H1 (cell line): ENCODE measurements at regions not wholly inside any gene's neighbourhood (a gene's known extent, or its start where the extent isn't known, plus 50 kb on each side); places are given as distances from the start of the nearest gene placed in this dataset.

Experiments used
- CTCF ChIA-PET: fragments of 300-600 bp; sonication (Branson Sonifier 250); formaldehyde crosslinking; loops from one replicate; lab custom pipeline; 2021; ENCODE audit not compliant: partially characterized antibody; lab: Charles Lee
- POLR2A ChIA-PET: fragments of 300-600 bp; sonication (Branson Sonifier 250); formaldehyde crosslinking; loops from one replicate; lab custom pipeline; 2021; ENCODE audit warnings: inconsistent platforms; ENCODE audit not compliant: partially characterized antibody; lab: Charles Lee
- DNase-seq, 2 experiments: peaks; one replicate each; pipeline versions ENCODE4 v3.0.0 to v3.0.0-alpha.2; 2010 to 2022; ENCODE audit warnings: low spot score in 2 of 2, low read depth in 1 of 2, mixed read lengths in 1 of 2
- FAIRE-seq: peaks from 2 replicates; lab custom pipeline; 2011; peaks lifted over from hg19 to GRCh38; lab: Jason Lieb, UNC
- H2AFZ ChIP-seq: 2 replicates; pipeline ENCODE4 v1.8.1; 2012; ENCODE audit warnings: low read length, inconsistent platforms
- H2AK5ac ChIP-seq: 2 replicates; pipeline ENCODE4 v1.6.1; 2013; ENCODE audit warnings: low read depth, low read length
- H2BK120ac ChIP-seq: replicated peaks from 2 replicates; pipeline ENCODE3; 2013; ENCODE audit warnings: low read depth, low read length, inconsistent platforms
- H2BK12ac ChIP-seq: 2 replicates; pipeline ENCODE4 v1.6.1; 2013; ENCODE audit warnings: low read depth, low read length
- H2BK15ac ChIP-seq: 2 replicates; pipeline ENCODE4 v1.6.1; 2013; ENCODE audit warnings: low read length
- H2BK20ac ChIP-seq: 2 replicates; pipeline ENCODE4 v1.6.1; 2013; ENCODE audit warnings: low read length
- H2BK5ac ChIP-seq: 2 replicates; pipeline ENCODE4 v1.6.1; 2013; ENCODE audit warnings: low read depth, low read length
- H3K14ac ChIP-seq: 2 replicates; pipeline ENCODE4 v1.6.1; 2013; ENCODE audit warnings: inconsistent platforms; ENCODE audit not compliant: insufficient read length
- H3K18ac ChIP-seq: 2 replicates; pipeline ENCODE4 v1.6.1; 2013; ENCODE audit warnings: low read length; ENCODE audit errors: extremely low read depth
- H3K23ac ChIP-seq: 2 replicates; pipeline ENCODE4 v1.6.1; 2013; ENCODE audit warnings: inconsistent platforms; ENCODE audit not compliant: insufficient read length
- H3K23me2 ChIP-seq: 2 replicates; pipeline ENCODE4 v1.6.1; 2013; ENCODE audit warnings: low read depth, low read length
- H3K27ac ChIP-seq: 2 replicates; pipeline ENCODE4 v1.6.1; 2011; ENCODE audit warnings: low read depth, low read length, inconsistent platforms
- H3K27me3 ChIP-seq, 4 experiments: replicated peaks in 1 of 4; 1 replicate in 1 of 4; 2 replicates in 3 of 4; pipeline versions ENCODE4 v1.6.1 to v1.8.1; 2011 to 2013; ENCODE audit warnings: low read length in 3 of 4, mild to moderate bottlenecking in 3 of 4, inconsistent platforms in 2 of 4, mixed read lengths in 2 of 4, moderate library complexity in 1 of 4; ENCODE audit not compliant: control insufficient read depth in 3 of 4, insufficient read depth in 3 of 4; ENCODE audit errors: extremely low read depth in 1 of 4
- H3K36me3 ChIP-seq, 4 experiments: 2 replicates each; pipeline versions ENCODE4 v1.6.1 to v1.8.1; 2011 to 2013; ENCODE audit warnings: mild to moderate bottlenecking in 4 of 4, low read length in 3 of 4, moderate library complexity in 2 of 4, control low read depth in 1 of 4, inconsistent platforms in 1 of 4; ENCODE audit not compliant: insufficient read depth in 4 of 4, control insufficient read depth in 2 of 4
- H3K4ac ChIP-seq: replicated peaks from 2 replicates; pipeline ENCODE3; 2013; ENCODE audit warnings: low read length, low read depth, mixed read lengths, inconsistent platforms; ENCODE audit not compliant: insufficient read length
- H3K4me1 ChIP-seq, 4 experiments: replicated peaks in 1 of 4; 1 replicate in 1 of 4; 2 replicates in 3 of 4; pipeline versions ENCODE4 v1.6.1 to v1.8.1; 2011 to 2013; ENCODE audit warnings: low read length in 3 of 4, inconsistent platforms in 2 of 4, mixed read lengths in 1 of 4; ENCODE audit not compliant: insufficient read depth in 4 of 4, control insufficient read depth in 3 of 4
- H3K4me2 ChIP-seq, 2 experiments: 2 replicates each; pipeline versions ENCODE4 v1.6.1 to v1.8.1; 2011 to 2013; ENCODE audit warnings: low read depth in 2 of 2, low read length in 2 of 2, control low read depth in 1 of 2, inconsistent platforms in 1 of 2, mild to moderate bottlenecking in 1 of 2; ENCODE audit not compliant: insufficient read depth in 1 of 2
- H3K4me3 ChIP-seq, 4 experiments: fragments of 200-600, 300-600 bp in 1 of 4; sonication (generic), shearing (Covaris generic), sonication (Bioruptor Twin) in 1 of 4; 2 replicates each; pipeline versions ENCODE4 v1.5.1 to v1.8.1; 2011 to 2016; ENCODE audit warnings: low read length in 4 of 4, low read depth in 3 of 4, control low read depth in 2 of 4, inconsistent platforms in 2 of 4, mild to moderate bottlenecking in 2 of 4, mixed read lengths in 1 of 4, moderate library complexity in 1 of 4; ENCODE audit not compliant: insufficient read depth in 2 of 4; ENCODE audit errors: extremely low read depth in 1 of 4
- H3K56ac ChIP-seq: replicated peaks from 2 replicates; pipeline ENCODE3; 2013; ENCODE audit warnings: low read depth, mild to moderate bottlenecking, mixed read lengths, low read length, inconsistent platforms; ENCODE audit not compliant: insufficient read length
- H3K79me1 ChIP-seq: 2 replicates; pipeline ENCODE4 v1.6.1; 2013; ENCODE audit warnings: low read depth, low read length, control low read depth
- H3K79me2 ChIP-seq, 2 experiments: 2 replicates each; pipeline versions ENCODE4 v1.6.1 to v1.8.1; 2012 to 2013; ENCODE audit warnings: low read length in 2 of 2, mild to moderate bottlenecking in 2 of 2, inconsistent platforms in 1 of 2; ENCODE audit not compliant: insufficient read depth in 2 of 2, control insufficient read depth in 1 of 2
- H3K9ac ChIP-seq, 4 experiments: replicated peaks in 1 of 4; 1 replicate in 1 of 4; 2 replicates in 3 of 4; pipeline versions ENCODE4 v1.6.1 to v1.8.1; 2011 to 2013; ENCODE audit warnings: low read depth in 3 of 4, low read length in 3 of 4, control low read depth in 2 of 4, mild to moderate bottlenecking in 2 of 4, moderate library complexity in 2 of 4, inconsistent platforms in 1 of 4; ENCODE audit errors: extremely low read depth in 1 of 4
- H3K9me3 ChIP-seq, 2 experiments: 2 replicates each; pipeline versions ENCODE4 v1.6.1 to v1.8.1; 2012 to 2013; ENCODE audit warnings: mild to moderate bottlenecking in 2 of 2, moderate library complexity in 2 of 2, control low read depth in 1 of 2, inconsistent platforms in 1 of 2, low read depth in 1 of 2, low read length in 1 of 2, mixed read lengths in 1 of 2; ENCODE audit not compliant: insufficient read depth in 2 of 2
- H4K20me1 ChIP-seq, 2 experiments: replicated peaks in 1 of 2; 2 replicates each; pipeline versions ENCODE3 to v1.8.1; 2011 to 2013; ENCODE audit warnings: inconsistent platforms in 2 of 2, low read length in 2 of 2, mild to moderate bottlenecking in 1 of 2; ENCODE audit not compliant: insufficient read depth in 2 of 2, control insufficient read depth in 1 of 2
- H4K5ac ChIP-seq: 2 replicates; pipeline ENCODE4 v1.6.1; 2013; ENCODE audit warnings: low read length, low read depth, mixed read lengths, inconsistent platforms; ENCODE audit not compliant: insufficient read length
- H4K8ac ChIP-seq: 2 replicates; pipeline ENCODE4 v1.8.0; 2013; ENCODE audit warnings: mild to moderate bottlenecking, moderate library complexity, low read length, inconsistent platforms; ENCODE audit not compliant: insufficient read depth; ENCODE audit errors: extremely low read depth
- H4K91ac ChIP-seq: replicated peaks from 2 replicates; pipeline ENCODE3; 2013; ENCODE audit warnings: low read length, mixed read lengths, inconsistent platforms; ENCODE audit not compliant: insufficient read length
- ATF2 ChIP-seq: IDR thresholded peaks from 2 replicates; pipeline ENCODE4 v1.6.1; 2012; ENCODE audit warnings: low read length, inconsistent platforms
- BACH1 ChIP-seq: IDR thresholded peaks from 2 replicates; pipeline ENCODE4 v1.6.1; 2012; ENCODE audit warnings: low read length, improper control_type of control experiment
- CBX5 ChIP-seq: fragments of 300-800, 300-1000 bp; sonication (generic); IDR thresholded peaks from 2 replicates; pipeline ENCODE4 v1.7.1; 2016; ENCODE audit warnings: antibody characterized with exemption, low read length, low read depth
- EP300 ChIP-seq, 2 experiments: IDR thresholded peaks; 1 replicate in 1 of 2; 2 replicates in 1 of 2; pipeline ENCODE4 v1.6.1; 2011 to 2012; ENCODE audit warnings: low read depth in 2 of 2, low read length in 2 of 2, mild to moderate bottlenecking in 2 of 2, borderline replicate concordance in 1 of 2, inconsistent platforms in 1 of 2, moderate library complexity in 1 of 2
- GABPA ChIP-seq: IDR thresholded peaks from 2 replicates; pipeline ENCODE4 v1.6.1; 2011; ENCODE audit warnings: mild to moderate bottlenecking, low read length, moderate library complexity, borderline replicate concordance; ENCODE audit not compliant: insufficient read depth
- JUN ChIP-seq: IDR thresholded peaks from 2 replicates; pipeline ENCODE4 v1.6.1; 2011; ENCODE audit warnings: low read depth, mild to moderate bottlenecking, improper control_type of control experiment, low read length
- KDM5A ChIP-seq: fragments of 200-600 bp; IDR thresholded peaks from 2 replicates; pipeline ENCODE4 v1.7.1; 2012; ENCODE audit warnings: mild to moderate bottlenecking, low read length, inconsistent platforms, mixed read lengths
- POLR2AphosphoS5 ChIP-seq: IDR thresholded peaks from 2 replicates; pipeline ENCODE4 v1.6.1; 2011; ENCODE audit warnings: low read depth, low read length
- POU5F1 ChIP-seq: IDR thresholded peaks from 2 replicates; pipeline ENCODE4 v1.6.1; 2011; ENCODE audit warnings: low read depth, mild to moderate bottlenecking, low read length, moderate library complexity
- RBBP5 ChIP-seq: IDR thresholded peaks from 2 replicates; pipeline ENCODE4 v1.7.1; 2012; ENCODE audit warnings: low read depth, mild to moderate bottlenecking, inconsistent platforms, low read length, moderate library complexity, borderline replicate concordance
- SIX5 ChIP-seq: IDR thresholded peaks from 2 replicates; pipeline ENCODE4 v1.6.1; 2011; ENCODE audit warnings: mild to moderate bottlenecking, low read depth, low read length
- SP1 ChIP-seq: IDR thresholded peaks from 2 replicates; pipeline ENCODE4 v1.6.1; 2011; ENCODE audit warnings: low read depth, low read length
- SRF ChIP-seq: IDR thresholded peaks from 2 replicates; pipeline ENCODE4 v1.6.1; 2011; ENCODE audit warnings: mild to moderate bottlenecking, low read depth, low read length, moderate library complexity
- TAF1 ChIP-seq: IDR thresholded peaks from 2 replicates; pipeline ENCODE4 v1.6.1; 2011; ENCODE audit warnings: mild to moderate bottlenecking, low read depth, low read length
- TF ChIP-seq, protein P1 (sequence below): IDR thresholded peaks from 2 replicates; pipeline ENCODE4 v1.6.1; 2012; ENCODE audit warnings: inconsistent platforms

DNA sequence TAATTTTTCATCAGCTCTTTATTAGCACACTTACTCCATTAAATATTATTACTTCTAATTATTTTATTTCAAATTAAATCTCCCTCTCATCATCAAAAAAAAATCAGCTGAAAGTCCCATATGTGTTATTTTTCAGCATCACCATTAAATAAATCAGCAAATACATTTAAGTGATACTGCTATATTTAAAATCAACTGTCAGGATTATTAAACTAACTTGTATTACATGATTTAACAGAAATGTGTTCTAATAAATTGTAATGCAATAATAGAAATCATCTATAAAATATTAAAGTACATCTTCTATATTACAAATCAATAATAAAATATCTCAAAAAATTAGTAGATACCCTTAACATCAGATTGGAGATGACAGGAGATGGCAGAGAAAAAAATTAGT lies 538.6 kb upstream of the MIR17HG start:
- Histone ChIP-seq H2BK12ac (no peak overlapping the region), H3K4me3 (no peak overlapping the region), H4K5ac (no peak overlapping the region), H3K9ac (no peak overlapping the region), H3K18ac (no peak overlapping the region), H3K79me2 (no peaks in the 10 kb centered on the region), H3K4me1 (no peaks in the 10 kb centered on the region), H3K4ac (no peak overlapping the region), H3K9me3 (no peaks in the 10 kb centered on the region), H3K23ac (no peak overlapping the region), H4K20me1 (no peaks in the 10 kb centered on the region), H2AK5ac (no peak overlapping the region), H2BK15ac (no peak overlapping the region), H2AFZ (no peak overlapping the region), H3K79me1 (no peaks in the 10 kb centered on the region), H4K91ac (no peak overlapping the region), H3K4me2 (no peak overlapping the region), H3K23me2 (no peaks in the 10 kb centered on the region), H3K14ac (no peak overlapping the region), H3K56ac (no peak overlapping the region), H2BK20ac (no peak overlapping the region), H2BK120ac (no peak overlapping the region), H2BK5ac (no peak overlapping the region), H3K36me3 (no peaks in the 10 kb centered on the region), H3K27ac (no peak overlapping the region), H4K8ac (no peak overlapping the region), H3K27me3 (no peaks in the 10 kb centered on the region)
- FAIRE-seq = no peak
- ChIA-PET CTCF (interaction anchor here (0.8 kb wide), 1 partner anchor 58 kb away, joined by 3 read pairs; no protein-coding TSS in a partner anchor), POLR2A (no interaction called here)
- no peak for TF ChIP-seq JUN
- TF ChIP-seq SRF = no peak
- no peak for TF ChIP-seq BACH1
- TF ChIP-seq POU5F1 = no peak
- TF ChIP-seq EP300 (IDR thresholded peaks at IDR 0.05; ENCODE audit: borderline replicate concordance in 1 of 2, low read depth in 2 of 2, low read length in 2 of 2) = no peak
- no peak for TF ChIP-seq SIX5
- TF ChIP-seq, protein P1, sequence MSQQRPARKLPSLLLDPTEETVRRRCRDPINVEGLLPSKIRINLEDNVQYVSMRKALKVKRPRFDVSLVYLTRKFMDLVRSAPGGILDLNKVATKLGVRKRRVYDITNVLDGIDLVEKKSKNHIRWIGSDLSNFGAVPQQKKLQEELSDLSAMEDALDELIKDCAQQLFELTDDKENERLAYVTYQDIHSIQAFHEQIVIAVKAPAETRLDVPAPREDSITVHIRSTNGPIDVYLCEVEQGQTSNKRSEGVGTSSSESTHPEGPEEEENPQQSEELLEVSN = no peak
- TF ChIP-seq ATF2 = no peak
- TF ChIP-seq SP1 = no peak
- TF ChIP-seq KDM5A = no peak
- no peak for TF ChIP-seq GABPA
- no peak for TF ChIP-seq POLR2AphosphoS5
- TF ChIP-seq CBX5 = no peak
- TF ChIP-seq TAF1 = no peak
- no peak for TF ChIP-seq RBBP5
- DNase-seq = no peak
